Body of pancreas (tissue), 4 donors: ENCODE measurements at regions not wholly inside any gene's neighbourhood (a gene's known extent, or its start where the extent isn't known, plus 50 kb on each side); places are given as distances from the start of the nearest gene placed in this dataset.

Experiments
- POLR2A ChIP-seq, 3 donors: fragments of 450-650 bp; IDR thresholded peaks; one replicate each; pipeline ENCODE4 v1.6.1; 2016; ENCODE audit warnings: antibody characterized with exemption in 3 of 3, mild to moderate bottlenecking in 2 of 3
- TF ChIP-seq, protein P1 (sequence below), 7 experiments: fragments of 450-650 bp in 4 of 7; fragments of 200-600 bp in 3 of 7; sonication (generic) in 3 of 7; IDR thresholded peaks; one replicate each; pipeline ENCODE4 v1.5.1; 2016 to 2019; ENCODE audit warnings: antibody characterized with exemption in 7 of 7

DNA sequence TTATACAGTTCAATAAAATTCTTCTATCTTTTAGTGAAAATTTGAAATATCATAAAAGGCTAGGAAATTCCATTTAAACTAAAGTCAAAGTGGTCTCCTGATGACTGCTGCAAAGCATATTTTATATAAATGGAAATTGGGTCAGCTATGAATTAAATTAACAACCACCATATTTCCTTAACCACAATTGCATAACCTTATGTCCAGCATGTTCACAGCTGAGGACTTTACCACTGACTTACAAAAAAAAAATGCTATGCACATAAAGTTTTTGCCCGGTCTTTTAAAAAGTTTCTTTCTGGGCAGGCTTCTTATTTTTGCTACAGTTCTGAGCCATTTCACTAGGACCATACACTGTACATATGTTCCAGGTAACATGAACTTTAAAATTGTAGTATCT lies 208.6 kb upstream of the RGMB start:
- TF ChIP-seq, protein P1, sequence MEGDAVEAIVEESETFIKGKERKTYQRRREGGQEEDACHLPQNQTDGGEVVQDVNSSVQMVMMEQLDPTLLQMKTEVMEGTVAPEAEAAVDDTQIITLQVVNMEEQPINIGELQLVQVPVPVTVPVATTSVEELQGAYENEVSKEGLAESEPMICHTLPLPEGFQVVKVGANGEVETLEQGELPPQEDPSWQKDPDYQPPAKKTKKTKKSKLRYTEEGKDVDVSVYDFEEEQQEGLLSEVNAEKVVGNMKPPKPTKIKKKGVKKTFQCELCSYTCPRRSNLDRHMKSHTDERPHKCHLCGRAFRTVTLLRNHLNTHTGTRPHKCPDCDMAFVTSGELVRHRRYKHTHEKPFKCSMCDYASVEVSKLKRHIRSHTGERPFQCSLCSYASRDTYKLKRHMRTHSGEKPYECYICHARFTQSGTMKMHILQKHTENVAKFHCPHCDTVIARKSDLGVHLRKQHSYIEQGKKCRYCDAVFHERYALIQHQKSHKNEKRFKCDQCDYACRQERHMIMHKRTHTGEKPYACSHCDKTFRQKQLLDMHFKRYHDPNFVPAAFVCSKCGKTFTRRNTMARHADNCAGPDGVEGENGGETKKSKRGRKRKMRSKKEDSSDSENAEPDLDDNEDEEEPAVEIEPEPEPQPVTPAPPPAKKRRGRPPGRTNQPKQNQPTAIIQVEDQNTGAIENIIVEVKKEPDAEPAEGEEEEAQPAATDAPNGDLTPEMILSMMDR (IDR thresholded peaks at IDR 0.05): no peak
- TF ChIP-seq POLR2A (IDR thresholded peaks at IDR 0.05): no peak
